ENCODE measurements at regions not wholly inside any gene's neighbourhood (a gene's known extent, or its start where the extent isn't known, plus 50 kb on each side); places are given as distances from the start of the nearest gene placed in this dataset.

DNA sequence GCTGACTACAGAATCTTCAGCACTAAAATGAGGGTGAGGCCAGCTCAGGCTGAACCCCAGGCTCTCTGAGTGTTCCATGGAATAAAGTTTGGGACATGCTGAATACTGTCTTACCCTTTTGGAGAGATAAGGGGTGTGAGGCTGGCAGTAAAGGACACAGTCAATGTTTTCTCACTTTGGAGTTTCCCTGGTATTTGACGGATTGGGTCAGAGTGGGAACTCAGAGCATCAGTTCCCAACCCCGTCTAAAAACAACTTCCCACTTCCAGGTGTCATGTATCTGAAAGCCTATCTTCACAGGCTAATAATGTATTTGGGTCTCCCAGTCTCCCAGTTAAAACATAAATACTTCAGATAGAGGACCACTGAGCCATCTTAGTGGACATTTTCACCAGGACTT is 180.7 kb downstream of the TLE3 start:
- CTCF ChIA-PET: no interaction called here

DNA sequence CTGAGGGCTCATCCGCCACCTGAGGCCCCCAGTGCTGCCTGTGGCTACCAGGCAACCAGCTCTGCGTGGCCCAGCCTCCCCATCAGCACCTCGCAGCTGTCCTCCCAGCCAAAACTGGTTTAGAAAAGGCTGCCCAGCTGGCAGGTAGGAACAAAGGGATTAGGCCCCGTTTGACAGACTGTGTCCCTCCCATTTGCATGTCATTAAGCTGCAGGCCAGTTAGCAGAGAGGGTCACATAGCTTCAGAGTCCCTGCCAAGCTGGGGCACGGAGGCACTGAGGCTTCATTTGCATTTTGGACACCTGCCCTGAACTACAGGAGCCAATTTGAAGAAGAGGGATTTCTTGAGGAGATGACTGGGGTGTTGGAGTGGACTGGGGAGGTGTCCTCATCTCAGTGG is 177.9 kb downstream of the TLE3 start:
- intact Hi-C loops (cut with micrococcal nuclease; ENCODE audit: unreplicated experiment): no loop called here
- BruUV-seq (replicated peaks): no TSS peak
- ChIA-PET CTCF (no interaction called here), POLR2A (ENCODE audit: unreplicated experiment) (interaction anchor here (0.6 kb wide), 1 partner anchor 12 kb away, joined by 4 read pairs; no protein-coding TSS in a partner anchor)
- no peak overlapping the region for H3K4me2 ChIP-seq
- H3K4me3 ChIP-seq: no peak overlapping the region
- no peaks in the 10 kb centered on the region for H3F3A ChIP-seq (ENCODE audit: insufficient read depth, low read depth)
- no peaks in the 10 kb centered on the region for H3K9me2 ChIP-seq (ENCODE audit: insufficient read depth)
- DNase-seq: no peak
- H3K4me1 ChIP-seq (replicated peaks; ENCODE audit: insufficient read depth): no peaks in the 10 kb centered on the region
- no peak overlapping the region for H2AFZ ChIP-seq
- H3K79me2 ChIP-seq (ENCODE audit: low read depth): no peaks in the 10 kb centered on the region
- H3K27ac ChIP-seq: no peak overlapping the region
- H3K9me3 ChIP-seq (ENCODE audit: insufficient read depth, low read depth): no peaks in the 10 kb centered on the region; the same call in none of the 2 replicates
- no peaks in the 10 kb centered on the region for H3K36me3 ChIP-seq (ENCODE audit: low read depth)
- no peaks in the 10 kb centered on the region for H3K27me3 ChIP-seq (ENCODE audit: insufficient read depth, low read depth)
- no peaks in the 10 kb centered on the region for H4K20me1 ChIP-seq (ENCODE audit: insufficient read depth)
- TF ChIP-seq, protein P1, sequence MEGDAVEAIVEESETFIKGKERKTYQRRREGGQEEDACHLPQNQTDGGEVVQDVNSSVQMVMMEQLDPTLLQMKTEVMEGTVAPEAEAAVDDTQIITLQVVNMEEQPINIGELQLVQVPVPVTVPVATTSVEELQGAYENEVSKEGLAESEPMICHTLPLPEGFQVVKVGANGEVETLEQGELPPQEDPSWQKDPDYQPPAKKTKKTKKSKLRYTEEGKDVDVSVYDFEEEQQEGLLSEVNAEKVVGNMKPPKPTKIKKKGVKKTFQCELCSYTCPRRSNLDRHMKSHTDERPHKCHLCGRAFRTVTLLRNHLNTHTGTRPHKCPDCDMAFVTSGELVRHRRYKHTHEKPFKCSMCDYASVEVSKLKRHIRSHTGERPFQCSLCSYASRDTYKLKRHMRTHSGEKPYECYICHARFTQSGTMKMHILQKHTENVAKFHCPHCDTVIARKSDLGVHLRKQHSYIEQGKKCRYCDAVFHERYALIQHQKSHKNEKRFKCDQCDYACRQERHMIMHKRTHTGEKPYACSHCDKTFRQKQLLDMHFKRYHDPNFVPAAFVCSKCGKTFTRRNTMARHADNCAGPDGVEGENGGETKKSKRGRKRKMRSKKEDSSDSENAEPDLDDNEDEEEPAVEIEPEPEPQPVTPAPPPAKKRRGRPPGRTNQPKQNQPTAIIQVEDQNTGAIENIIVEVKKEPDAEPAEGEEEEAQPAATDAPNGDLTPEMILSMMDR (conservative IDR thresholded peaks at IDR 0.05): no peak
- TF ChIP-seq EZH2 (IDR thresholded peaks at IDR 0.05; ENCODE audit: low read depth): no peak

More for the DNA sequence above, 180.7 kb downstream of the TLE3 start:
- TF ChIP-seq, protein P1 (conservative IDR thresholded peaks at IDR 0.05): no peak
- TF ChIP-seq EZH2 (IDR thresholded peaks at IDR 0.05; ENCODE audit: low read depth): no peak
- Histone ChIP-seq H3K9me3 (ENCODE audit: insufficient read depth, low read depth) (no peaks in the 10 kb centered on the region), H3K4me2 (no peak overlapping the region), H3F3A (ENCODE audit: insufficient read depth, low read depth) (no peaks in the 10 kb centered on the region), H3K9me2 (ENCODE audit: insufficient read depth) (no peaks in the 10 kb centered on the region), H3K27ac (no peak overlapping the region), H3K36me3 (ENCODE audit: low read depth) (no peaks in the 10 kb centered on the region), H2AFZ (no peak overlapping the region), H4K20me1 (ENCODE audit: insufficient read depth) (no peaks in the 10 kb centered on the region), H3K27me3 (ENCODE audit: insufficient read depth, low read depth) (no peaks in the 10 kb centered on the region), H3K4me3 (no peak overlapping the region), H3K79me2 (ENCODE audit: low read depth) (no peaks in the 10 kb centered on the region), H3K4me1 (replicated peaks; ENCODE audit: insufficient read depth) (no peaks in the 10 kb centered on the region)
- no peak for DNase-seq
- intact Hi-C loops (cut with micrococcal nuclease; ENCODE audit: unreplicated experiment): no loop called here
- POLR2A ChIA-PET (ENCODE audit: unreplicated experiment): no interaction called here
- no TSS peak for BruUV-seq (replicated peaks)

DNA sequence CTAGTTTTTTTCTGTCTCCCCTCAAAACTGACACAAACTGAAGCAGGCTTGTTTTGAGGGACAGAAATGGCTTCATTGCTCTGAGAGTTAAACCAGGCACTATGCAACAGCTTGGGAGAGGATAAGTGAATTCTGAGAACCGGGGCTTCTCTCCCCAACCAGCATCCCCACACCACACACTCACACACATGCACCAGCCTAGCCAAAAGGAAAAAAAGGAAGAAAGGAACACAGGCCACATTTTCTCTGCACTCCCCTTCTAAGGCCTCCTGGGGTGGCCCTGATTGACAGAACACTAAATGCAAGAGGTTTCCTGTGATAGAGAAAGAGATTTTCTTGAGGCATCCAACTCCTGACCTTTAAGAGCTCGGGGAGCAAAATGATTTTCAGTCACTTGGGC is 177.5 kb downstream of the TLE3 start:
- no peak for DNase-seq
- ChIA-PET CTCF (no interaction called here), POLR2A (ENCODE audit: unreplicated experiment) (no interaction called here)
- no peak overlapping the region for H3K27ac ChIP-seq
- TF ChIP-seq, protein P1 (conservative IDR thresholded peaks at IDR 0.05): no peak
- TF ChIP-seq EZH2 (IDR thresholded peaks at IDR 0.05; ENCODE audit: low read depth): no peak
- no peak overlapping the region for H3K4me3 ChIP-seq
- H3K4me2 ChIP-seq: no peak overlapping the region
- no peaks in the 10 kb centered on the region for H3K27me3 ChIP-seq (ENCODE audit: insufficient read depth, low read depth)
- no peaks in the 10 kb centered on the region for H3K36me3 ChIP-seq (ENCODE audit: low read depth)
- no peak overlapping the region for H2AFZ ChIP-seq
- intact Hi-C loops (cut with micrococcal nuclease; ENCODE audit: unreplicated experiment): no loop called here
- no peaks in the 10 kb centered on the region; the same call in none of the 2 replicates for H3K9me3 ChIP-seq (ENCODE audit: insufficient read depth, low read depth)
- no peaks in the 10 kb centered on the region for H3K9me2 ChIP-seq (ENCODE audit: insufficient read depth)
- no peaks in the 10 kb centered on the region for H3F3A ChIP-seq (ENCODE audit: insufficient read depth, low read depth)
- H4K20me1 ChIP-seq (ENCODE audit: insufficient read depth): no peaks in the 10 kb centered on the region
- no TSS peak for BruUV-seq (replicated peaks)
- no peaks in the 10 kb centered on the region for H3K79me2 ChIP-seq (ENCODE audit: low read depth)
- H3K4me1 ChIP-seq (replicated peaks; ENCODE audit: insufficient read depth): no peaks in the 10 kb centered on the region

Data from PC-9 (cell line).